ENCODE measurements at regions not wholly inside any gene's neighbourhood (a gene's known extent, or its start where the extent isn't known, plus 50 kb on each side); places are given as distances from the start of the nearest gene placed in this dataset.
"Not testable (repeated sequence)": the region's sequence is repeated elsewhere in the genome, so short reads cannot be mapped to it uniquely, and the experiment has no call there.

DNA sequence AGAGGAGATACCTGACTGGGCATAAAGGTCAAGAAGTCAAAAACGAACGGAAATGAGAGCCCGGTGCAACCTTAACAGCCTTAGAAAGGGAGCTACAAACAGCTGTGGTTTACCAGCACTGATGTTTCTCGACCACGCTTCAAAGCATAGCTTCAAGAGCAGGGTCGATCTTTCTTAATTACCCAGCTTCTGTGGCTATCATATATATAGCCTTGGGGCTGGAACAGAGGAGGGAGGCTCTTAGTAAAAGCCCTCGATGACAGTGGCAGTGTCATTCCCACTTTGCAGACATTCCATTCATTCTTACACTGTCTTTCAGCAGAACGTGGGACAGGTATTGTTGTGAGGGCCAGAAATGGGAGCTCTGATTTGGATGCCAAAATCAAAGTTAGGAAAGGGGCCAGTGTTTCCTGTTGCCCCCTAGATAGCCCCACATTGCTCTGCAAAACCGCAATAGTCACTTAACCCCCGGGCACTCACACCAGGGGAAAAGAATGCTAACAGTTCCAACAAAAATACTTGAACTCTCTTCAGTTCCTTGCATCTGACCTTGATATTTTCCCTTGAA, 141.5 kb downstream of the MTPAP start:
- CTCF ChIA-PET, result no interaction called here
- no peak for DNase-seq (ENCODE audit: low spot score)
- no peak overlapping the region for H3K27ac ChIP-seq
- POLR2A ChIA-PET (ENCODE audit: low non-redundant PET), result no interaction called here
- TF ChIP-seq, protein P1, sequence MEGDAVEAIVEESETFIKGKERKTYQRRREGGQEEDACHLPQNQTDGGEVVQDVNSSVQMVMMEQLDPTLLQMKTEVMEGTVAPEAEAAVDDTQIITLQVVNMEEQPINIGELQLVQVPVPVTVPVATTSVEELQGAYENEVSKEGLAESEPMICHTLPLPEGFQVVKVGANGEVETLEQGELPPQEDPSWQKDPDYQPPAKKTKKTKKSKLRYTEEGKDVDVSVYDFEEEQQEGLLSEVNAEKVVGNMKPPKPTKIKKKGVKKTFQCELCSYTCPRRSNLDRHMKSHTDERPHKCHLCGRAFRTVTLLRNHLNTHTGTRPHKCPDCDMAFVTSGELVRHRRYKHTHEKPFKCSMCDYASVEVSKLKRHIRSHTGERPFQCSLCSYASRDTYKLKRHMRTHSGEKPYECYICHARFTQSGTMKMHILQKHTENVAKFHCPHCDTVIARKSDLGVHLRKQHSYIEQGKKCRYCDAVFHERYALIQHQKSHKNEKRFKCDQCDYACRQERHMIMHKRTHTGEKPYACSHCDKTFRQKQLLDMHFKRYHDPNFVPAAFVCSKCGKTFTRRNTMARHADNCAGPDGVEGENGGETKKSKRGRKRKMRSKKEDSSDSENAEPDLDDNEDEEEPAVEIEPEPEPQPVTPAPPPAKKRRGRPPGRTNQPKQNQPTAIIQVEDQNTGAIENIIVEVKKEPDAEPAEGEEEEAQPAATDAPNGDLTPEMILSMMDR (conservative IDR thresholded peaks at IDR 0.05; ENCODE audit: low read depth), result no peak

DNA sequence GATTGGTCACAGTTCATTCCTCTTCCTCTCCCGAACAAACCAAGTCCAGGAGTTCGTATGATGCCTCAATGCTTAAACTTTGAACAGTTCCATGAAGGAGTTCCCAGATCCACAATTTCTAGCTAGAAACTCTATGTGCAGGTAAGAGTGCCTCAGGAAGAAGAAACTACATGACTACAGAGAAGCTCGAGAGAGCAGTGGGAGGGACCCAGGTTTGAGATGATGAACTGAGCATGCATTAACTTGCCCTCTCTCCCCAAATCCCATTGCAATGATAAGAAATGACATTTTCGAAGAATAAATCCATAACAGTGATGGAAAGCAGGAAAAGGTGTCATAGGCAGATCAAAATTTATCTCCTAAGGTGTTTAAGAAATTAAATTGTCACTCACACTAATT, 140.6 kb upstream of the JCAD start:
- no peak overlapping the region for H3K27ac ChIP-seq
- ChIA-PET POLR2A (ENCODE audit: low non-redundant PET) (no interaction called here), CTCF (interaction anchor here (0.6 kb wide), 1 partner anchor 130 kb away, joined by 3 read pairs; no protein-coding TSS in a partner anchor)
- TF ChIP-seq, protein P1 (conservative IDR thresholded peaks at IDR 0.05; ENCODE audit: low read depth), result no peak
- no peak for DNase-seq (ENCODE audit: low spot score)

DNA sequence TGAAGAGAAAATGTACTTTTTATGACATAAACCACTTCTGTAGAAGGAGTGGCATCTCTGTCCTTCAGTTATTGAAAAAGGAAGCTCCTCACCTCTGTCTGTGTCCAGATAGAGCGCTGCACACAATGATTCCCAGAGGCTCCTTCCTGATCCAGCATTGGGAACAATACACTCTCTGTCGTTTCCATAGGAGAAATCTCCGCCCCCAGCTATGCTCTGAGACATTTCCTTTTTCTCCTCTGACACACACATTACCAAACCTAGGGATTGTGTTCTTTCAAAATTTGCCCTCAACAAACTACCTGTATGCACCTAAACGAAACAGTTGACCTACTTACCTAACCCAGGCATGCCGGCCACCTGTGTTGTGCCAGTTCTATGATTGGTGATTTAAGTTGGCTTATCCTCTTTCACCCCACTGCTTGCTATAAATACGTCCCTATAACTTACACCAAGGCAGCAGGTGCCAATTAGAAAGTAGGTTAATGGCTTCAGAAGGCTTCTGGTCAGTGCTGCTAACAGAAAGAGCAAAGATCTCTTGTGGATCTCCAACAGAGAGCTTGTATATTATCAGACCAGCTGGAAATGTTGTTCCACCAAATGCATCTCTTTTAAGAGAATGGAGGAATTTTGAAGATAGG, 140.1 kb upstream of the JCAD start:
- TF ChIP-seq, protein P1 (conservative IDR thresholded peaks at IDR 0.05; ENCODE audit: low read depth), result no peak
- no peak overlapping the region for H3K27ac ChIP-seq
- no peak for DNase-seq (ENCODE audit: low spot score)
- CTCF ChIA-PET, result interaction anchor here (0.5 to 0.6 kb wide), 2 partner anchors 130 to 575 kb away, joined by 3 read pairs; no protein-coding TSS in a partner anchor
- POLR2A ChIA-PET (ENCODE audit: low non-redundant PET), result no interaction called here

DNA sequence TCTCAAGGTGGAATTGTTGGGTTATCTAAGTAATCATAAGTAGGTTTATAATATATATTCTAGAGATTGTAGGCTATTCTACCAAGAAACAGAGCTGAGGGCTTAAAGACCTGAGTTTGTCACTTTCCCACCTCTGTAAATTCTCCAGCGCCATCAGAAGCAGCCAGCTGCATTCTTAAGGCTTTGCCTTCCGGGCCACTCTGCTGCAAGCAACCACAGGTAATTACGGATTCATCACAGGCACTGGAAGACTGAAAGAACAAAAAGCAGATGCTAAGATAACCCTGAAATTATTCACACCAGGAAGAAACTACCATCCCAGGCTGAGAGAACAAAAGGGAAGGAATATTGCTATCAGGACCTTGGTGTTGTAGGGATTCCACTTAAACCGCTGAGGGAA, 137.8 kb upstream of the JCAD start:
- ChIA-PET CTCF (interaction anchor here (0.8 kb wide), 1 partner anchor 73 kb away, joined by 3 read pairs; no protein-coding TSS in a partner anchor), POLR2A (ENCODE audit: low non-redundant PET) (no interaction called here)
- DNase-seq (ENCODE audit: low spot score), result no peak
- no peak overlapping the region for H3K27ac ChIP-seq
- TF ChIP-seq, protein P1 (conservative IDR thresholded peaks at IDR 0.05; ENCODE audit: low read depth), result no peak

DNA sequence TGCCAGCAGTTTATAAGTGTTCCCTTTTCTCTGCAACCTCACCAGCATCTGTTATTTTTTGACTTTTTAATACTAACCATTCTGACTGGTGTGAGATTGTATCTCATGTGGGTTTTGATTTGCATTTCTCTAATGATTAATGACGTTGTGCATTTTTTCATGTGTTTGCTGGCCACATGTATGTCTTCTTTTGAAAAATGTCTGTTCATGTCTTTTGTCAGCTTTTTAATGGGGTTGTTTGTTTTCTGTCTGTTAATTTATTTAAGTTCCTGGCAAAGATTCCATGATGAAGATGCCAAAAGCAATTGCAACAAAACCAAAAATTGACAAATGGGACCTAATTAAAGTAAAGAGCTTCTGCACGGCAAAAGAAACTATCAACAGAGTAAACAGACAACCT, 137.2 kb upstream of the JCAD start:
- CTCF ChIA-PET, result interaction anchor here (0.8 kb wide), 1 partner anchor 73 kb away, joined by 3 read pairs; no protein-coding TSS in a partner anchor
- DNase-seq (ENCODE audit: low spot score); H3K27ac ChIP-seq; POLR2A ChIA-PET (ENCODE audit: low non-redundant PET): not testable (repeated sequence)

DNA sequence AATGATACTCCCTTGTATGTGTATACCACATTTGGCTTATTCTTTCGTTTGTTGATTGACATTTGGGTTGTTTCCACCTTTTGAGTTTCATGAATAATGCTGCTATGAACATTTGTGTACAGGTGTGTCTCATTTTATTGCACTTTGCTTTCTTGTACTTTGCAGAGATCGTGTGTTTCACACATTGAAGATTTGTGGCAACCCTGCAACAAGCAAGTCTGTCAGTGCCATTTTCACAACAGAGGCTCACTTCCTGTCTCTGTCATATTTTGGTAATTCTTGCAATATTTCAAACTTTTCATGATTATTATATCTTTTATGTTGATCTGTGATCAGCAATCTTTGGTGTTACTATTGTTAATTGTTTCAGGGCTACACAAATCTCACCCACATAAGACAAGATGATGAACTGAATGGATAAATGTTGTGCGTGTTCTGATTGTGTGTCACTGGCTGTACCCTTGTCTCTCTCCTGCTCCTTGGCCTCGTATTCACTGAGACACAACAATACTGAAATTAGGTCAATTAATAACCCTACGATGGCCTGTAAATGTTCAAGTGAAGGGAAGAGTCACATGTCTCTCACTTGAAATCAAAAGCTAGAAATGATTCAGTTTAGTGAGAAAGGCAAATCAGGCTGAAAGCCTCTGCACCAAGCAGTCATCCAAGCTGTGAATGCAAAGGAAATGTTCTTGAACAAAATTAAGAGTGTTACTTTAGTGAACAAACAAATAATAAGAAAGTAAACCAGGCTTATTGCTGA, 133.6 kb upstream of the JCAD start:
- H3K27ac ChIP-seq, result no peak overlapping the region
- ChIA-PET POLR2A (ENCODE audit: low non-redundant PET) (no interaction called here), CTCF (interaction anchor here (0.6 kb wide), 1 partner anchor 75 kb away, joined by 3 read pairs; no protein-coding TSS in a partner anchor)
- no peak for DNase-seq (ENCODE audit: low spot score)
- TF ChIP-seq, protein P1 (conservative IDR thresholded peaks at IDR 0.05; ENCODE audit: low read depth), result no peak

Measured in RWPE1 (cell line).